HEK293 (cell line): ENCODE measurements at regions not wholly inside any gene's neighbourhood (a gene's known extent, or its start where the extent isn't known, plus 50 kb on each side); places are given as distances from the start of the nearest gene placed in this dataset.

Experiments used
- CTCF ChIA-PET: fragments of 350-600 bp; formaldehyde crosslinking; extraction: SDS; loops from one replicate; lab custom pipeline; 2021; ENCODE audit warnings: antibody characterized with exemption; lab: Yijun Ruan, JAX
- POLR2A ChIA-PET: fragments of 300-600 bp; formaldehyde crosslinking; extraction: SDS; loops from one replicate; lab custom pipeline; 2020; ENCODE audit warnings: antibody characterized with exemption, inconsistent platforms; lab: Yijun Ruan, JAX
- H3K27ac ChIP-seq: fragments of 200-500 bp; sonication (Bioruptor generic); 2 replicates; pipeline ENCODE4 v1.5.1; 2014; ENCODE audit warnings: low read depth, low read length, control low read depth, inconsistent platforms; ENCODE audit errors: extremely low read depth
- H3K36me3 ChIP-seq, 2 experiments: fragments of 200-500 bp in 1 of 2; sonication (Bioruptor generic) in 1 of 2; 1 replicate in 1 of 2; 2 replicates in 1 of 2; pipeline ENCODE4 v1.5.1; 2014 to 2017; ENCODE audit warnings: inconsistent platforms in 2 of 2, low read length in 2 of 2; ENCODE audit not compliant: control insufficient read depth in 2 of 2, insufficient read depth in 1 of 2
- H3K4me1 ChIP-seq: fragments of 200-500 bp; sonication (Bioruptor generic); 2 replicates; pipeline ENCODE4 v1.5.1; 2014; ENCODE audit warnings: mild to moderate bottlenecking, low read length, inconsistent platforms; ENCODE audit not compliant: control insufficient read depth, insufficient read depth
- H3K4me3 ChIP-seq: 2 replicates; pipeline ENCODE4 v1.5.1; 2011; ENCODE audit warnings: low read depth, mild to moderate bottlenecking, control low read depth, low read length, moderate library complexity
- H3K9me3 ChIP-seq: fragments of 200-500 bp; sonication (Bioruptor generic); 2 replicates; pipeline ENCODE4 v1.5.1; 2014; ENCODE audit warnings: low read depth, low read length, inconsistent platforms; ENCODE audit not compliant: control insufficient read depth, insufficient read depth
- GLI4 ChIP-seq: fragments of 450-650 bp; formaldehyde crosslinking; IDR thresholded peaks from 2 replicates; pipeline ENCODE4 v1.5.1; 2016; ENCODE audit warnings: missing biosample characterization, missing genetic modification characterization
- GLIS1 ChIP-seq: fragments of 450-650 bp; formaldehyde crosslinking; IDR thresholded peaks from 2 replicates; pipeline ENCODE4 v1.5.1; 2016; ENCODE audit warnings: missing biosample characterization, missing genetic modification characterization
- REPIN1 ChIP-seq: fragments of 450-650 bp; formaldehyde crosslinking; IDR thresholded peaks from 2 replicates; pipeline ENCODE4 v1.5.1; 2017; ENCODE audit warnings: missing biosample characterization, missing genetic modification characterization, low read depth
- ZNF114 ChIP-seq: fragments of 450-650 bp; formaldehyde crosslinking; IDR thresholded peaks from 2 replicates; pipeline ENCODE4 v1.5.0; 2017; ENCODE audit warnings: missing biosample characterization, missing genetic modification characterization
- ZNF16 ChIP-seq: fragments of 450-650 bp; formaldehyde crosslinking; IDR thresholded peaks from 2 replicates; pipeline ENCODE4 v1.5.1; 2016; ENCODE audit warnings: low read depth, missing biosample characterization, missing genetic modification characterization
- ZNF169 ChIP-seq: fragments of 450-650 bp; formaldehyde crosslinking; IDR thresholded peaks from 2 replicates; pipeline ENCODE4 v1.5.1; 2016; ENCODE audit warnings: missing biosample characterization, missing genetic modification characterization
- ZNF350 ChIP-seq: fragments of 450-650 bp; formaldehyde crosslinking; IDR thresholded peaks from 2 replicates; pipeline ENCODE4 v1.5.0; 2017; ENCODE audit warnings: missing biosample characterization, mild to moderate bottlenecking, missing genetic modification characterization
- ZNF48 ChIP-seq: fragments of 450-650 bp; formaldehyde crosslinking; IDR thresholded peaks from 2 replicates; pipeline ENCODE4 v1.5.1; 2016; ENCODE audit warnings: missing biosample characterization, missing genetic modification characterization
- ZNF501 ChIP-seq: fragments of 450-650 bp; formaldehyde crosslinking; IDR thresholded peaks from 2 replicates; pipeline ENCODE4 v1.5.1; 2016; ENCODE audit warnings: missing biosample characterization, missing genetic modification characterization
- ZNF510 ChIP-seq: fragments of 450-650 bp; formaldehyde crosslinking; IDR thresholded peaks from 2 replicates; pipeline ENCODE4 v1.5.1; 2018; ENCODE audit warnings: mild to moderate bottlenecking, missing genetic modification characterization, missing biosample characterization; ENCODE audit not compliant: insufficient replicate concordance
- ZNF514 ChIP-seq: fragments of 450-650 bp; formaldehyde crosslinking; IDR thresholded peaks from 2 replicates; pipeline ENCODE4 v1.5.1; 2016; ENCODE audit warnings: missing biosample characterization, missing genetic modification characterization
- ZNF558 ChIP-seq: fragments of 450-650 bp; formaldehyde crosslinking; IDR thresholded peaks from 2 replicates; pipeline ENCODE4 v1.5.1; 2016; ENCODE audit warnings: missing biosample characterization, missing genetic modification characterization
- ZNF560 ChIP-seq: fragments of 450-650 bp; formaldehyde crosslinking; IDR thresholded peaks from 2 replicates; pipeline ENCODE4 v1.5.1; 2017; ENCODE audit warnings: missing biosample characterization, missing genetic modification characterization, borderline replicate concordance
- ZNF571 ChIP-seq: fragments of 450-650 bp; formaldehyde crosslinking; IDR thresholded peaks from 2 replicates; pipeline ENCODE4 v1.5.0; 2017; ENCODE audit warnings: missing biosample characterization, missing genetic modification characterization
- ZNF596 ChIP-seq: fragments of 450-650 bp; IDR thresholded peaks from 2 replicates; pipeline ENCODE4 v1.5.0; 2018; ENCODE audit warnings: missing biosample characterization, mild to moderate bottlenecking, missing genetic modification characterization, moderate library complexity
- ZNF677 ChIP-seq: fragments of 450-650 bp; IDR thresholded peaks from 2 replicates; pipeline ENCODE4 v1.5.0; 2018; ENCODE audit warnings: missing biosample characterization, mild to moderate bottlenecking, missing genetic modification characterization, moderate library complexity
- ZNF777 ChIP-seq: fragments of 450-650 bp; formaldehyde crosslinking; IDR thresholded peaks from 2 replicates; pipeline ENCODE4 v1.5.1; 2017; ENCODE audit warnings: missing biosample characterization, missing genetic modification characterization, borderline replicate concordance
- TF ChIP-seq, protein P1 (sequence below): fragments of 450-650 bp; formaldehyde crosslinking; IDR thresholded peaks from 2 replicates; pipeline ENCODE4 v1.5.1; 2016; ENCODE audit warnings: missing biosample characterization, missing genetic modification characterization
- TF ChIP-seq, protein P2 (sequence below): fragments of 450-650 bp; formaldehyde crosslinking; IDR thresholded peaks from 2 replicates; pipeline ENCODE4 v1.5.1; 2017; ENCODE audit warnings: missing biosample characterization, missing genetic modification characterization
- TF ChIP-seq, protein P3 (sequence below): fragments of 450-650 bp; formaldehyde crosslinking; IDR thresholded peaks from 2 replicates; pipeline ENCODE4 v1.5.1; 2016; ENCODE audit warnings: missing biosample characterization, missing genetic modification characterization
- TF ChIP-seq, protein P4 (sequence below): fragments of 450-650 bp; formaldehyde crosslinking; IDR thresholded peaks from 2 replicates; pipeline ENCODE4 v1.5.1; 2016; ENCODE audit warnings: missing biosample characterization, missing genetic modification characterization, low read depth
- TF ChIP-seq, protein P5 (sequence below): fragments of 450-650 bp; formaldehyde crosslinking; IDR thresholded peaks from 2 replicates; pipeline ENCODE4 v1.5.1; 2016; ENCODE audit warnings: missing biosample characterization, missing genetic modification characterization

DNA sequence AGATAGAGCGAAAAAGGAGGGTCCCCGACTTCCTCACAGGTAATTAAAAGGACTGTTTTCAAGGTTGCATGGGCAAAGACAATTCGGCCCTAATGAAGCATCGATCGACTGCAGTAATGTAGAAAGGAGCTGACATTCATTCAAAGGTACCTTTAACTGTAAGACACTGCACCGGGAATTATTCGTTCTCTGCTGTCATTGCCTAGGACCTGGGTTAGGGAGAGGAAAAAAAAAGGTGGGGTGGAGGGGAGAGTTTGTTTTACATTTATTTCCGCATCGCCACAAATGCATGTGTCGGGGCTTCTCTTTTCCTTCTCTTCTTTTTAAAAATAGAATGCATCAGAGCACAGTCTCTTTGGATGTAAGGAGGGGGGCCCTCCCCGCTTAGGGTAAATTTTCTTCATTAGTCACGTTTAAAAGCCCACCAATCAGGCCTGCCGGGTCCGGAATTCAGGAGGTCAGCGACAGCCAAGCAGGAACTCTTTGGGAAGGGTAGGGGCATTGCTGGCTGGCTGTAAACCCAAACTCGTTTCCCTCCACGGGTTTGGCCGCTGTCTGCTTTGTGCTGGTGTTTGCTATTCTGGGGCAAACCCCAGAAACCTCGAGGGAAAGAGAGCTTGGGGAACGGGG, 496.2 kb upstream of the ZFHX3 start:
- CTCF ChIA-PET, result interaction anchor here (0.6 to 1.1 kb wide), 2 partner anchors 412 to 602 kb away, joined by 3 read pairs; no protein-coding TSS in a partner anchor
- H3K9me3 ChIP-seq, result no peaks in the 10 kb centered on the region
- no peaks in the 10 kb centered on the region for H3K36me3 ChIP-seq
- no peak for TF ChIP-seq ZNF350 (tag by site-specific recombination)
- no peak for TF ChIP-seq ZNF48
- no peak for TF ChIP-seq ZNF169
- TF ChIP-seq, protein P1, sequence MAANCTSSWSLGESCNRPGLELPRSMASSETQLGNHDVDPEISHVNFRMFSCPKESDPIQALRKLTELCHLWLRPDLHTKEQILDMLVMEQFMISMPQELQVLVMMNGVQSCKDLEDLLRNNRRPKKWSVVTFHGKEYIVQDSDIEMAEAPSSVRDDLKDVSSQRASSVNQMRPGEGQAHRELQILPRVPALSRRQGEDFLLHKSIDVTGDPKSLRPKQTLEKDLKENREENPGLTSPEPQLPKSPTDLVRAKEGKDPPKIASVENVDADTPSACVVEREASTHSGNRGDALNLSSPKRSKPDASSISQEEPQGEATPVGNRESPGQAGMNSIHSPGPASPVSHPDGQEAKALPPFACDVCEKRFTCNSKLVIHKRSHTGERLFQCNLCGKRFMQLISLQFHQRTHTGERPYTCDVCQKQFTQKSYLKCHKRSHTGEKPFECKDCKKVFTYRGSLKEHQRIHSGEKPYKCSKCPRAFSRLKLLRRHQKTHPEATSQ, result no peak
- no peak for TF ChIP-seq ZNF560 (tag by site-specific recombination)
- no peak for TF ChIP-seq ZNF777 (tag by site-specific recombination)
- no peak for TF ChIP-seq GLI4 (tag by site-specific recombination)
- no peak for TF ChIP-seq ZNF510 (tag by site-specific recombination)
- TF ChIP-seq ZNF677, result no peak
- TF ChIP-seq, protein P2, sequence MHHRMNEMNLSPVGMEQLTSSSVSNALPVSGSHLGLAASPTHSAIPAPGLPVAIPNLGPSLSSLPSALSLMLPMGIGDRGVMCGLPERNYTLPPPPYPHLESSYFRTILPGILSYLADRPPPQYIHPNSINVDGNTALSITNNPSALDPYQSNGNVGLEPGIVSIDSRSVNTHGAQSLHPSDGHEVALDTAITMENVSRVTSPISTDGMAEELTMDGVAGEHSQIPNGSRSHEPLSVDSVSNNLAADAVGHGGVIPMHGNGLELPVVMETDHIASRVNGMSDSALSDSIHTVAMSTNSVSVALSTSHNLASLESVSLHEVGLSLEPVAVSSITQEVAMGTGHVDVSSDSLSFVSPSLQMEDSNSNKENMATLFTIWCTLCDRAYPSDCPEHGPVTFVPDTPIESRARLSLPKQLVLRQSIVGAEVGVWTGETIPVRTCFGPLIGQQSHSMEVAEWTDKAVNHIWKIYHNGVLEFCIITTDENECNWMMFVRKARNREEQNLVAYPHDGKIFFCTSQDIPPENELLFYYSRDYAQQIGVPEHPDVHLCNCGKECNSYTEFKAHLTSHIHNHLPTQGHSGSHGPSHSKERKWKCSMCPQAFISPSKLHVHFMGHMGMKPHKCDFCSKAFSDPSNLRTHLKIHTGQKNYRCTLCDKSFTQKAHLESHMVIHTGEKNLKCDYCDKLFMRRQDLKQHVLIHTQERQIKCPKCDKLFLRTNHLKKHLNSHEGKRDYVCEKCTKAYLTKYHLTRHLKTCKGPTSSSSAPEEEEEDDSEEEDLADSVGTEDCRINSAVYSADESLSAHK (tag by site-specific recombination), result no peak
- TF ChIP-seq ZNF114, result no peak
- TF ChIP-seq REPIN1, result no peak
- no peak for TF ChIP-seq ZNF514 (tag by site-specific recombination)
- no peak overlapping the region for H3K4me3 ChIP-seq
- no peak overlapping the region for H3K27ac ChIP-seq
- H3K4me1 ChIP-seq, result no peaks in the 10 kb centered on the region
- POLR2A ChIA-PET, result no interaction called here

DNA sequence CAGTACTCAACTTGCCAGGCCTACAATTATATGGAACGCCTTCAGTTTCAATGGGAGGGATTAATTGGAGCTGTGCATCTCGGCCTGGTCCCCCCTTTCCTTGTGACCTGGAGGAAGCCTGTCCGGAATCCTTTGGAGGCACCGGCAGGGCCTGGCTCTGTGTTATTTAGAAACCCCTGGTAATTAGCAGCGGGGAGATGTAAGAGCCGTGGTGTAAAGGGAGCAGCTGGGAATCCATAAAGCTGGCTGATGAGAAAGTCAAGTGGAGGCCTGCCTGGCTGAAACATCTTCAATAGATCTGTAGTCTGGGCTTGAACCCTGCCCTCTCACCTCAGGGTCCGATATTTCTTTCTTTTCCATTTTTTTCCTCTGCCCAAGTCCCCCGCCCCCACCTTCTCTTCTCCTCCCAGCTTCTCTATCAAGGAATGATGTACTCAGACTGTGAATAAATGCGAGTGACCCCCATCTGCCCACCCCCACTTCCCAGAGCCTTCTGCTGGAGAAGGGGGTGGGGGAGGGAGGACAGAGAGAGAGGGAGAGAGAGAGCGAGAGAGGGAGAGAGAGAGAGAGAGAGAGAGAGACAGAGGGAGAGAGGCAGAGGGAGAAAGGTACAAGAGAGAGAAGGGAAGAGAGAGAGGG, 495.5 kb upstream of the ZFHX3 start:
- Histone ChIP-seq H3K4me3 (no peak overlapping the region), H3K27ac (no peak overlapping the region), H3K9me3 (no peaks in the 10 kb centered on the region), H3K4me1 (no peaks in the 10 kb centered on the region), H3K36me3 (no peaks in the 10 kb centered on the region)
- CTCF ChIA-PET, result interaction anchor here (0.6 kb wide), 1 partner anchor 413 kb away, joined by 3 read pairs; no protein-coding TSS in a partner anchor
- peak; percentile 88 for TF ChIP-seq ZNF596 (tag by site-specific recombination)
- TF ChIP-seq, protein P3, sequence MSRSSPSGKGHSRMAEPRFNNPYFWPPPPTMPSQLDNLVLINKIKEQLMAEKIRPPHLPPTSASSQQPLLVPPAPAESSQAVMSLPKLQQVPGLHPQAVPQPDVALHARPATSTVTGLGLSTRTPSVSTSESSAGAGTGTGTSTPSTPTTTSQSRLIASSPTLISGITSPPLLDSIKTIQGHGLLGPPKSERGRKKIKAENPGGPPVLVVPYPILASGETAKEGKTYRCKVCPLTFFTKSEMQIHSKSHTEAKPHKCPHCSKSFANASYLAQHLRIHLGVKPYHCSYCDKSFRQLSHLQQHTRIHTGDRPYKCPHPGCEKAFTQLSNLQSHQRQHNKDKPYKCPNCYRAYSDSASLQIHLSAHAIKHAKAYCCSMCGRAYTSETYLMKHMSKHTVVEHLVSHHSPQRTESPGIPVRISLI, result no peak
- POLR2A ChIA-PET, result no interaction called here

DNA sequence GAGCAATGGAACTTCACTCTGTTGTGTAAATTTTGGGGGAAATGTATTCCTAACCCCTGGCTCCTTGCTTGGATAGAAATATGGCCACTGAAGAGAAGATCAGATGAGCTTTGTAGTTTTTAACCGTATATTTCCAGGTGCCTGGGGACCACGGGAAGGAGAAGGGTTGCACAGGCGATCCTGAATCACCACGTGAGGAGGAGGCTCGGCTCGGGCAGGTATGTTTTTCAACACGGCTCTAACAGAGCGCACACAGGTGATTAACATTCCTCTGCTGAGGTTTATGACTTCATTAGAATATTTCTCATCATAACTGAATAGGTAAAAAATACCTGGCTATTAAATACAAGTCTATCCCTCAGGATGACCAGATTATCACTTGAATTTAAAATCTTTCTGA, 495.0 kb upstream of the ZFHX3 start:
- ChIA-PET POLR2A (no interaction called here), CTCF (interaction anchor here (0.6 kb wide), 1 partner anchor 310 kb away, joined by 3 read pairs; no protein-coding TSS in a partner anchor)
- no peak overlapping the region for H3K4me3 ChIP-seq
- no peaks in the 10 kb centered on the region for H3K9me3 ChIP-seq
- no peak overlapping the region for H3K27ac ChIP-seq
- no peak for TF ChIP-seq ZNF558
- TF ChIP-seq GLIS1 (tag by site-specific recombination), result no peak
- TF ChIP-seq ZNF501 (tag by site-specific recombination), result no peak
- TF ChIP-seq ZNF16 (tag by site-specific recombination), result no peak
- TF ChIP-seq, protein P4, sequence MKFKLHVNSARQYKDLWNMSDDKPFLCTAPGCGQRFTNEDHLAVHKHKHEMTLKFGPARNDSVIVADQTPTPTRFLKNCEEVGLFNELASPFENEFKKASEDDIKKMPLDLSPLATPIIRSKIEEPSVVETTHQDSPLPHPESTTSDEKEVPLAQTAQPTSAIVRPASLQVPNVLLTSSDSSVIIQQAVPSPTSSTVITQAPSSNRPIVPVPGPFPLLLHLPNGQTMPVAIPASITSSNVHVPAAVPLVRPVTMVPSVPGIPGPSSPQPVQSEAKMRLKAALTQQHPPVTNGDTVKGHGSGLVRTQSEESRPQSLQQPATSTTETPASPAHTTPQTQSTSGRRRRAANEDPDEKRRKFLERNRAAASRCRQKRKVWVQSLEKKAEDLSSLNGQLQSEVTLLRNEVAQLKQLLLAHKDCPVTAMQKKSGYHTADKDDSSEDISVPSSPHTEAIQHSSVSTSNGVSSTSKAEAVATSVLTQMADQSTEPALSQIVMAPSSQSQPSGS (tag by site-specific recombination), result no peak
- TF ChIP-seq, protein P5, sequence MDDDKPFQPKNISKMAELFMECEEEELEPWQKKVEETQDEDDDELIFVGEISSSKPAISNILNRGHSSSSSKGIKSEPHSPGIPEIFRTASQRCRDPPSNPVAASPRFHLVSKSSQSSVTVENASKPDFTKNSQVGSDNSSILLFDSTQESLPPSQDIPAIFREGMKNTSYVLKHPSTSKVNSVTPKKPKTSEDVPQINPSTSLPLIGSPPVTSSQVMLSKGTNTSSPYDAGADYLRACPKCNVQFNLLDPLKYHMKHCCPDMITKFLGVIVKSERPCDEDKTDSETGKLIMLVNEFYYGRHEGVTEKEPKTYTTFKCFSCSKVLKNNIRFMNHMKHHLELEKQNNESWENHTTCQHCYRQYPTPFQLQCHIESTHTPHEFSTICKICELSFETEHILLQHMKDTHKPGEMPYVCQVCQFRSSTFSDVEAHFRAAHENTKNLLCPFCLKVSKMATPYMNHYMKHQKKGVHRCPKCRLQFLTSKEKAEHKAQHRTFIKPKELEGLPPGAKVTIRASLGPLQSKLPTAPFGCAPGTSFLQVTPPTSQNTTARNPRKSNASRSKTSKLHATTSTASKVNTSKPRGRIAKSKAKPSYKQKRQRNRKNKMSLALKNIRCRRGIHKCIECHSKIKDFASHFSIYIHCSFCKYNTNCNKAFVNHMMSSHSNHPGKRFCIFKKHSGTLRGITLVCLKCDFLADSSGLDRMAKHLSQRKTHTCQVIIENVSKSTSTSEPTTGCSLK (tag by site-specific recombination), result no peak
- TF ChIP-seq ZNF571, result no peak
- H3K36me3 ChIP-seq, result no peaks in the 10 kb centered on the region
- no peaks in the 10 kb centered on the region for H3K4me1 ChIP-seq
